ENCODE measurements at regions not wholly inside any gene's neighbourhood (a gene's known extent, or its start where the extent isn't known, plus 50 kb on each side); places are given as distances from the start of the nearest gene placed in this dataset.

GRCh38 chr9:129351642-129352145 lies 173.6 kb upstream of the IER5L start:
- no peak for DNase-seq

- DNase-seq: no peak
Measured at GRCh38 chr9:129351058-129351641, 173.1 kb upstream of the IER5L start.

GRCh38 chr9:129350143-129350935 lies 172.3 kb upstream of the IER5L start:
- DNase-seq: no peak

- DNase-seq: no peak
Measured at GRCh38 chr9:129349665-129349947, 171.5 kb upstream of the IER5L start.

GRCh38 chr9:129348890-129349664 lies 171.0 kb upstream of the IER5L start:
- no peak for DNase-seq

GRCh38 chr9:129347316-129348120 lies 169.5 kb upstream of the IER5L start:
- DNase-seq: no peak

DNA sequence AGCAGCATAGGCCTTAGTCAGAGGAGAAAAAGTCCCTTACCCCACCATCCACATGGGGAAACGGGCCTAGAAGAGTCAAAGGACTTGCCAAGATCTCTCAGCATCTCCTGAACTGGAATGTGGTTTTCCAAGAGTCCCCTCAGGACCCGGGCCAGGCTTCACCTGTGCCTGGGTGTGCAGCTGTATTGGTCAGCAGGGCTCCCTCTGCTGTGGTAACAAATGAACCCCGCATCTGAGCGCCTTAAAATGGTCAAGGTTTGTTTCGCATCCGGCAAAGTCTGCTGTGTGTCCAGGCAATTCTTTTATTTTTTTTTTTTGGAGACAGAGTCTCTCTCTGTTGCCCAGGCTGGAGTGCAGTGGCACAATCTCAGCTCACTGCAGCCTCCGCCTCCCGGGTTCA lies 168.0 kb upstream of the IER5L start:
- DNase-seq: no peak

DNA sequence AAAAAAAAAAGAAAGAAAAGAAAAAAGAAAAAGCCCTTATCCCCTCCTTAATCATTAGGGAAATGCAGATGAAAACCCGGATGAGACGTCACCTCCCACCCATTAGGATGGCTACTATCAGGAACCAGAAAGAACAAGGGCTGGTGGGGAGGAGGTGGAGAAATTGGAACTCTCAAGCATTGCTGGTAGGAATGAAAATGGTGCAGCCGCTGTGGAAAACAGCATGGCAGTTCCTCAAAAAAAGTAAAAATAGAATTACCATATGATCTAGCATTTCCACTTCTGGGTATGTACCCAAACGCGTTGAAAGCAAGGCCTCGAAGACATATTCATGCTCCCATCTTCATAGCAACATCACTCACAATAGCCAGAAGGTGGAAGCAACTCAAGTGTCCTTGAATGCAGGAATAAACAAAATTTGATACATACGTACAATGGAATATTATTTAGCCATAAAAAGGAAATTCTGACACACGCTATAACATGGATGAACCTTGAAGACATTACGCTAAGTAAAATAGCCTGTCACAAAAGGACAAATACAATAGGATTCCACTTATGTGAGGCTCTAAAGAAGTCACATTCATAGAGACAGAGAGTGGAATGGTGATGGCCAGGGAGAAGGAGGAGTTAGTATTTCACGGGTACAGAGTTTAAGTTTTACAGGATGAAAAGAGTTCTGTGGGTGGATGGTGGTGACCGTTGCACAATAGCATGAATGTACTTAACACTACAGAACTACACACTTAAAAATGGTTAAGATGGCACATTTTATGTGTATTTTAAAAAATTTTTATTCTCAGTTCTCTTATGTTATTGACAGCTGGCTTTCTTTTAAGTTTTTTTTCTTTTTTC lies 166.8 kb upstream of the IER5L start:
- no peak for DNase-seq

GRCh38 chr9:129343424-129344375 lies 165.6 kb upstream of the IER5L start:
- no peak for DNase-seq

DNA sequence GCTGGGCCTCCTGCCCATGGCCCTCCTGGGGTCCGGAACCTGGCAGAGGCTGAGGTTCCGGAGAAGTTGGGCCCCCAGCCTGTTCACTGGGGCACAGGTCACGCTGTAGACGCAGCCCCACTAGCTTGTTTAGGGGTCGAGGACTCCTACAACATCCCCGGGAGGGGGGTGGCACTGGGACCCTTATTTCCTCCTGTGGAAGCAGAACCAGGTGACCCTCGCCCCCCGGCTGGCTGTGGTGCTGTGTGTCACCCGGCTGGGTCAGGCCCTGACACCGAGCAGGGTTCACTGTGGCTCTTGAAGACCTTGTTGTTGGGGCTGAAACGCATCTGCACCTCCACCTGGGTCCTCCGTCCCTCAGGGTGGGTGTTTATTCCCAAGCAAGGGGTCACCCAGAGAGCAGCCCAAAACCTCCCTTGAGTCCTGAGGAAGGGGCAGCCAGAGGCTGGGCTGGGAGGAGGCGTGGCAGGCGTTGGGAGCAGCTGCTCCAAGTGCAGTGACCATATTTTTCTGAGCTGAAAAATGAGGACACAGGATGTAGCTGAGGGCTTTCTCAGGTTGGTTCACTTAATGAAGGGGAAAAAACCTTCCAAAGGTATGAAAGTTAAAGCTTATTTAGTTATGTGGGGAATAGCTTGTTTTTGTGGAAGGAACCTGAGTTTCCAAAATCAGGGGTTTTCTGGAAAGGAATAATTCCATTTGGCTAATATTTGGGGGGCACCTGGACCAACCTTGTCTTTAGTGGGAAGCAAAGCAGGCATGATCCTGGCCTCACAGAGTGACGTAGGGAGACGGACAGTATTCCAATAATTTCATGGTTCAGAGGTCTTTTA lies 164.7 kb upstream of the IER5L start:
- no peak for DNase-seq

GRCh38 chr9:129341987-129342348 lies 163.9 kb upstream of the IER5L start:
- DNase-seq: no peak

- DNase-seq: no peak
Measured at GRCh38 chr9:129341171-129341986, 163.3 kb upstream of the IER5L start.

DNA sequence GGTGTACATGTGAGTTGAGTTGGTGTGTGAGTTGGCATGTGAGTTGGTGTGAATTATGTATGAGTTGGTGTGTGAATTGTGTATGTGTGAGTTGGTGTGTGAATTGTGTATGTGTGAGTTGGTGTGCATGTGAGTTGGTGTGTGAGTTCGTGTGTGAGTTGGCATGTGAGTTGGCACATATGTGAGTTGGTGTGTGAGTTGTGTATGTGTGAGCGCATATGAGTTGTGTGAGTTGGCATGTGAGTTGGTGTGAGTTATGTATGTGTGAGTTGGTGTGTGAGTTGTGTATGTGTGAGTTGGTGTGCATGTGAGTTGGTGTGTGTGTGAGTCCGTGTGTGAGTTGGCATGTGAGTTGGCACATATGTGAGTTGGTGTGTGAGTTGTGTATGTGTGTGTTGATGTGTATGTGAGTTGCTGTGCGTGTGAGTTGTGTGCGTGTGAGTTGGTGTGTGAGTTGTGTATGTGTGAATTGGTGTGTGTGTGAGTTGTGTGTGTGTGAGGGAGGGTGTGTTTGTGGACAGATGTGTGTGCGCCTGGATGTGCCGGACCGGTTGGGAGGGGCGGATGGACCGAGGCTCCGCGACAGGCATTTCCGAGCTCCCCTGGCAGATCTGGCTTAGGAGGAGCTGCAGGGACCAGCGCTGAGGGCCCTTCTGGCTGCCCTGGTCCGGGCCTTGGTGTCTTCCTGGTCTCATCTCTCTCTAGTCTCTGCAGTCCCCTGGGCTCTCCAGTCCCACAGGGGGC lies 162.5 kb upstream of the IER5L start:
- DNase-seq: no peak

- DNase-seq: no peak
Measured at GRCh38 chr9:129339539-129340157, 161.6 kb upstream of the IER5L start.

GRCh38 chr9:129338724-129339430 lies 160.8 kb upstream of the IER5L start:
- DNase-seq: no peak

- no peak for DNase-seq
Measured at GRCh38 chr9:129337336-129338140, 159.5 kb upstream of the IER5L start.
